Peyer's patch (tissue), 4 donors: ENCODE measurements at regions not wholly inside any gene's neighbourhood (a gene's known extent, or its start where the extent isn't known, plus 50 kb on each side); places are given as distances from the start of the nearest gene placed in this dataset.

Source experiments
- DNase-seq, 3 donors: peaks; one replicate each; pipeline ENCODE4 v3.0.0-alpha.2; 2017 to 2019
- H3K27ac ChIP-seq, 4 donors: fragments of 200-600 bp; sonication (generic); one replicate each; pipeline ENCODE4 v1.5.1; 2016 to 2019
- H3K27me3 ChIP-seq, 2 donors: fragments of 200-600 bp; sonication (generic); one replicate each; pipeline ENCODE4 v1.5.1; 2019
- H3K36me3 ChIP-seq, 3 donors: fragments of 200-600 bp; sonication (generic); one replicate each; pipeline ENCODE4 v1.5.1; 2016 to 2019
- H3K4me1 ChIP-seq, 4 donors: fragments of 200-600 bp; sonication (generic); one replicate each; pipeline ENCODE4 v1.5.1; 2016 to 2019
- H3K4me3 ChIP-seq, 4 donors: fragments of 200-600 bp; sonication (generic); 1 replicate in 3 of 4; 2 replicates in 1 of 4; pipeline ENCODE4 v1.5.1; 2016 to 2019; ENCODE audit warnings: mild to moderate bottlenecking in 1 of 4
- H3K9me3 ChIP-seq, 4 donors: fragments of 200-600 bp; sonication (generic); one replicate each; pipeline ENCODE4 v1.5.1; 2016 to 2019; ENCODE audit warnings: mild to moderate bottlenecking in 1 of 4
- CTCF ChIP-seq, 6 experiments: fragments of 450-650 bp in 4 of 6; fragments of 200-600 bp in 2 of 6; sonication (generic) in 1 of 6; IDR thresholded peaks; one replicate each; pipeline ENCODE4 v1.5.1; 2017 to 2019; ENCODE audit warnings: antibody characterized with exemption in 6 of 6, mild to moderate bottlenecking in 3 of 6, moderate library complexity in 1 of 6
- POLR2A ChIP-seq, 2 donors: fragments of 450-650 bp; IDR thresholded peaks; one replicate each; pipeline ENCODE4 v1.5.1; 2017; ENCODE audit warnings: antibody characterized with exemption in 2 of 2, mild to moderate bottlenecking in 2 of 2, moderate library complexity in 2 of 2

GRCh38 chr2:187834787-187835186 lies 280.6 kb upstream of the TFPI start:
- no peaks in the 10 kb centered on the region for H3K27me3 ChIP-seq
- DNase-seq: no peak
- no peaks in the 10 kb centered on the region for H3K4me1 ChIP-seq
- no peak overlapping the region for H3K27ac ChIP-seq
- H3K4me3 ChIP-seq: no peak overlapping the region
- H3K36me3 ChIP-seq: no peaks in the 10 kb centered on the region
- no peaks in the 10 kb centered on the region for H3K9me3 ChIP-seq
- TF ChIP-seq POLR2A (IDR thresholded peaks at IDR 0.05) (no peak), CTCF (IDR thresholded peaks at IDR 0.05) (no peak)

GRCh38 chr2:187838690-187839089 lies 284.5 kb upstream of the TFPI start:
- Histone ChIP-seq H3K27me3 (no peaks in the 10 kb centered on the region), H3K4me1 (no peaks in the 10 kb centered on the region), H3K36me3 (no peaks in the 10 kb centered on the region), H3K27ac (no peak overlapping the region), H3K4me3 (no peak overlapping the region), H3K9me3 (no peaks in the 10 kb centered on the region)
- no peak for DNase-seq
- no peak for TF ChIP-seq POLR2A (IDR thresholded peaks at IDR 0.05)

- no peak for TF ChIP-seq POLR2A (IDR thresholded peaks at IDR 0.05)
- TF ChIP-seq CTCF (IDR thresholded peaks at IDR 0.05): no peak
- DNase-seq: no peak
- H3K4me1 ChIP-seq: no peaks in the 10 kb centered on the region
- H3K4me3 ChIP-seq: no peak overlapping the region
- no peak overlapping the region for H3K27ac ChIP-seq
- no peaks in the 10 kb centered on the region for H3K36me3 ChIP-seq
- no peaks in the 10 kb centered on the region for H3K9me3 ChIP-seq
- H3K27me3 ChIP-seq: no peaks in the 10 kb centered on the region
These were observed 288.1 kb upstream of the TFPI start for GRCh38 chr2:187842315-187842714.

- no peak for DNase-seq
- Histone ChIP-seq H3K27ac (no peak overlapping the region), H3K27me3 (no peaks in the 10 kb centered on the region), H3K4me3 (no peak overlapping the region), H3K9me3 (no peaks in the 10 kb centered on the region), H3K4me1 (no peaks in the 10 kb centered on the region), H3K36me3 (no peaks in the 10 kb centered on the region)
- TF ChIP-seq POLR2A (IDR thresholded peaks at IDR 0.05) (no peak), CTCF (IDR thresholded peaks at IDR 0.05) (peak in 4 of 6 experiments; percentile 35 to 69 (median 66))
These were observed 289.0 kb upstream of the TFPI start for GRCh38 chr2:187842978-187843847.

- no peaks in the 10 kb centered on the region for H3K36me3 ChIP-seq
- DNase-seq: peak in 1 of 3 donors; percentile 69
- H3K27me3 ChIP-seq: no peaks in the 10 kb centered on the region
- no peak overlapping the region for H3K27ac ChIP-seq
- no peak overlapping the region for H3K4me3 ChIP-seq
- TF ChIP-seq POLR2A (IDR thresholded peaks at IDR 0.05) (no peak), CTCF (IDR thresholded peaks at IDR 0.05) (no peak)
- H3K9me3 ChIP-seq: no peaks in the 10 kb centered on the region
- H3K4me1 ChIP-seq: no peaks in the 10 kb centered on the region
These were observed 293.3 kb upstream of the TFPI start for GRCh38 chr2:187847245-187848208.
